GM23338 (cell line): ENCODE measurements at regions not wholly inside any gene's neighbourhood (a gene's known extent, or its start where the extent isn't known, plus 50 kb on each side); places are given as distances from the start of the nearest gene placed in this dataset.

Experiments
- ATAC-seq: fragments of 200-7000 bp; cut with Tn5 transposase; 3 replicates; pipeline ENCODE4 v1.9.1; 2020
- DNase-seq: peaks from one replicate; pipeline ENCODE4 v3.0.0-alpha.2; 2015; ENCODE audit warnings: low spot score
- H2AFZ ChIP-seq: fragments of 200-600 bp; sonication (generic); 2 replicates; pipeline ENCODE4 v1.8.0; 2016; ENCODE audit warnings: antibody characterized with exemption, mild to moderate bottlenecking, moderate library complexity
- H3F3A ChIP-seq: fragments of 200-600 bp; sonication (generic); replicated peaks from 2 replicates; pipeline ENCODE4 v1.8.0; 2017; ENCODE audit warnings: antibody characterized with exemption, mixed run types, low read depth
- H3K27ac ChIP-seq: fragments of 200-600 bp; sonication (generic); 2 replicates; pipeline ENCODE4 v1.6.1; 2016; ENCODE audit warnings: low read depth
- H3K27me3 ChIP-seq: fragments of 200-600 bp; sonication (generic); 2 replicates; pipeline ENCODE4 v1.8.0; 2016; ENCODE audit warnings: mild to moderate bottlenecking, mixed run types, moderate library complexity; ENCODE audit not compliant: insufficient read depth
- H3K36me3 ChIP-seq: fragments of 200-600 bp; sonication (generic); 2 replicates; pipeline ENCODE4 v1.8.0; 2016; ENCODE audit warnings: mild to moderate bottlenecking; ENCODE audit not compliant: insufficient read depth
- H3K4me1 ChIP-seq: fragments of 200-600 bp; sonication (generic); 2 replicates; pipeline ENCODE4 v1.8.0; 2016; ENCODE audit warnings: mild to moderate bottlenecking, moderate library complexity; ENCODE audit not compliant: insufficient read depth
- H3K4me2 ChIP-seq: fragments of 200-600 bp; sonication (generic); 2 replicates; pipeline ENCODE4 v1.7.1; 2017; ENCODE audit warnings: mixed run types
- H3K4me3 ChIP-seq: fragments of 200-600 bp; sonication (generic); 2 replicates; pipeline ENCODE4 v1.6.1; 2016; ENCODE audit warnings: mixed run types
- H3K79me2 ChIP-seq: fragments of 200-600 bp; sonication (generic); replicated peaks from 2 replicates; pipeline ENCODE4 v1.8.0; 2017; ENCODE audit warnings: mild to moderate bottlenecking; ENCODE audit not compliant: insufficient read depth
- H3K9me2 ChIP-seq: fragments of 200-600 bp; sonication (generic); 2 replicates; pipeline ENCODE4 v1.8.0; 2017; ENCODE audit not compliant: insufficient read depth
- H4K20me1 ChIP-seq: fragments of 200-600 bp; sonication (generic); replicated peaks from 2 replicates; pipeline ENCODE4 v1.8.0; 2017; ENCODE audit warnings: mild to moderate bottlenecking; ENCODE audit not compliant: insufficient read depth
- H3K27ac Mint-ChIP-seq: 2 replicates; pipeline ENCODE4 v1.8.0; 2020; ENCODE audit warnings: inconsistent platforms, mild to moderate bottlenecking, moderate library complexity, mixed read lengths
- H3K27me3 Mint-ChIP-seq: 3 replicates; pipeline ENCODE4 v1.8.0; 2022; ENCODE audit warnings: low read depth, mild to moderate bottlenecking, moderate library complexity, mixed read lengths, inconsistent platforms; ENCODE audit not compliant: insufficient read depth, poor library complexity
- H3K36me3 Mint-ChIP-seq: 3 replicates; pipeline ENCODE4 v1.8.0; 2021; ENCODE audit warnings: low read depth, mild to moderate bottlenecking, inconsistent platforms, moderate library complexity, mixed read lengths
- H3K4me1 Mint-ChIP-seq: 3 replicates; pipeline ENCODE4 v1.8.0; 2020; ENCODE audit warnings: mild to moderate bottlenecking, inconsistent platforms, mixed read lengths
- H3K4me3 Mint-ChIP-seq: 3 replicates; pipeline ENCODE4 v1.8.0; 2021; ENCODE audit warnings: moderate library complexity, mild to moderate bottlenecking, inconsistent platforms, mixed read lengths
- H3K9me3 Mint-ChIP-seq: 3 replicates; pipeline ENCODE4 v1.8.0; 2020; ENCODE audit warnings: moderate library complexity, mild to moderate bottlenecking, inconsistent platforms, mixed read lengths
- CREB1 ChIP-seq: fragments of 250-450 bp; sonication (Bioruptor Pico); IDR thresholded peaks from 2 replicates; pipeline ENCODE4 v1.5.0; 2020; ENCODE audit warnings: low read depth, mild to moderate bottlenecking, moderate library complexity
- CTCF ChIP-seq, 2 experiments: fragments of 200-600 bp in 1 of 2; sonication (generic) in 1 of 2; conservative IDR thresholded peaks; 2 replicates each; pipeline versions ENCODE4 v1.5.1 to v1.6.1; 2016 to 2017; ENCODE audit warnings: antibody characterized with exemption in 2 of 2, low read depth in 2 of 2, mild to moderate bottlenecking in 2 of 2, moderate library complexity in 1 of 2
- ETS1 ChIP-seq: IDR thresholded peaks from 2 replicates; pipeline ENCODE4 v1.6.1; 2016; ENCODE audit warnings: antibody characterized with exemption
- EZH2 ChIP-seq: fragments of 200-600 bp; sonication (generic); IDR thresholded peaks from one replicate; pipeline ENCODE4 v1.8.0; 2017; ENCODE audit warnings: antibody characterized with exemption, mild to moderate bottlenecking, low read depth; ENCODE audit not compliant: unreplicated experiment
- EZH2phosphoT487 ChIP-seq: fragments of 200-600 bp; sonication (generic); IDR thresholded peaks from one replicate; pipeline ENCODE4 v1.8.1; 2018; ENCODE audit warnings: antibody characterized with exemption; ENCODE audit not compliant: unreplicated experiment
- JUNB ChIP-seq: IDR thresholded peaks from one replicate; pipeline ENCODE4 v1.6.1; 2016; ENCODE audit warnings: antibody characterized with exemption; ENCODE audit not compliant: unreplicated experiment
- NANOG ChIP-seq: IDR thresholded peaks from 2 replicates; pipeline ENCODE4 v1.6.1; 2016; ENCODE audit warnings: antibody characterized with exemption, borderline replicate concordance
- REST ChIP-seq: IDR thresholded peaks from one replicate; pipeline ENCODE4 v1.6.1; 2018; ENCODE audit warnings: antibody characterized with exemption; ENCODE audit not compliant: unreplicated experiment
- STAT1 ChIP-seq: IDR thresholded peaks from one replicate; pipeline ENCODE4 v1.6.1; 2016; ENCODE audit warnings: antibody characterized with exemption; ENCODE audit not compliant: unreplicated experiment
- ZNF114 ChIP-seq: fragments of 250-450 bp; sonication (Bioruptor Pico); IDR thresholded peaks from 2 replicates; pipeline ENCODE4 v1.5.0; 2020; ENCODE audit warnings: mild to moderate bottlenecking, moderate library complexity
- ZNF331 ChIP-seq: fragments of 250-450 bp; sonication (Bioruptor Pico); IDR thresholded peaks from 2 replicates; pipeline ENCODE4 v1.5.0; 2020; ENCODE audit warnings: low read depth, mild to moderate bottlenecking, moderate library complexity
- TF ChIP-seq, protein P1 (sequence below): fragments of 250-450 bp; sonication (Bioruptor Pico); IDR thresholded peaks from 2 replicates; pipeline ENCODE4 v1.5.0; 2020; ENCODE audit warnings: mild to moderate bottlenecking, moderate library complexity

- TF ChIP-seq ETS1: no peak
Measured at GRCh38 chr13:33911521-33911920, 93.6 kb downstream of the RFC3 start (continued).

GRCh38 chr13:33913829-33914228 lies 95.9 kb downstream of the RFC3 start:
- no peak overlapping the region for H3K4me3 Mint-ChIP-seq
- TF ChIP-seq ZNF331 (CRISPR knock-in tag) (no peak), JUNB (no peak), ZNF114 (CRISPR knock-in tag) (no peak), REST (no peak), EZH2phosphoT487 (no peak), ETS1 (no peak), CREB1 (CRISPR knock-in tag) (no peak), STAT1 (no peak), CTCF (conservative IDR thresholded peaks at IDR 0.05; ENCODE audit: low read depth in 2 of 2) (no peak), EZH2 (no peak), NANOG (no peak)
- TF ChIP-seq, protein P1, sequence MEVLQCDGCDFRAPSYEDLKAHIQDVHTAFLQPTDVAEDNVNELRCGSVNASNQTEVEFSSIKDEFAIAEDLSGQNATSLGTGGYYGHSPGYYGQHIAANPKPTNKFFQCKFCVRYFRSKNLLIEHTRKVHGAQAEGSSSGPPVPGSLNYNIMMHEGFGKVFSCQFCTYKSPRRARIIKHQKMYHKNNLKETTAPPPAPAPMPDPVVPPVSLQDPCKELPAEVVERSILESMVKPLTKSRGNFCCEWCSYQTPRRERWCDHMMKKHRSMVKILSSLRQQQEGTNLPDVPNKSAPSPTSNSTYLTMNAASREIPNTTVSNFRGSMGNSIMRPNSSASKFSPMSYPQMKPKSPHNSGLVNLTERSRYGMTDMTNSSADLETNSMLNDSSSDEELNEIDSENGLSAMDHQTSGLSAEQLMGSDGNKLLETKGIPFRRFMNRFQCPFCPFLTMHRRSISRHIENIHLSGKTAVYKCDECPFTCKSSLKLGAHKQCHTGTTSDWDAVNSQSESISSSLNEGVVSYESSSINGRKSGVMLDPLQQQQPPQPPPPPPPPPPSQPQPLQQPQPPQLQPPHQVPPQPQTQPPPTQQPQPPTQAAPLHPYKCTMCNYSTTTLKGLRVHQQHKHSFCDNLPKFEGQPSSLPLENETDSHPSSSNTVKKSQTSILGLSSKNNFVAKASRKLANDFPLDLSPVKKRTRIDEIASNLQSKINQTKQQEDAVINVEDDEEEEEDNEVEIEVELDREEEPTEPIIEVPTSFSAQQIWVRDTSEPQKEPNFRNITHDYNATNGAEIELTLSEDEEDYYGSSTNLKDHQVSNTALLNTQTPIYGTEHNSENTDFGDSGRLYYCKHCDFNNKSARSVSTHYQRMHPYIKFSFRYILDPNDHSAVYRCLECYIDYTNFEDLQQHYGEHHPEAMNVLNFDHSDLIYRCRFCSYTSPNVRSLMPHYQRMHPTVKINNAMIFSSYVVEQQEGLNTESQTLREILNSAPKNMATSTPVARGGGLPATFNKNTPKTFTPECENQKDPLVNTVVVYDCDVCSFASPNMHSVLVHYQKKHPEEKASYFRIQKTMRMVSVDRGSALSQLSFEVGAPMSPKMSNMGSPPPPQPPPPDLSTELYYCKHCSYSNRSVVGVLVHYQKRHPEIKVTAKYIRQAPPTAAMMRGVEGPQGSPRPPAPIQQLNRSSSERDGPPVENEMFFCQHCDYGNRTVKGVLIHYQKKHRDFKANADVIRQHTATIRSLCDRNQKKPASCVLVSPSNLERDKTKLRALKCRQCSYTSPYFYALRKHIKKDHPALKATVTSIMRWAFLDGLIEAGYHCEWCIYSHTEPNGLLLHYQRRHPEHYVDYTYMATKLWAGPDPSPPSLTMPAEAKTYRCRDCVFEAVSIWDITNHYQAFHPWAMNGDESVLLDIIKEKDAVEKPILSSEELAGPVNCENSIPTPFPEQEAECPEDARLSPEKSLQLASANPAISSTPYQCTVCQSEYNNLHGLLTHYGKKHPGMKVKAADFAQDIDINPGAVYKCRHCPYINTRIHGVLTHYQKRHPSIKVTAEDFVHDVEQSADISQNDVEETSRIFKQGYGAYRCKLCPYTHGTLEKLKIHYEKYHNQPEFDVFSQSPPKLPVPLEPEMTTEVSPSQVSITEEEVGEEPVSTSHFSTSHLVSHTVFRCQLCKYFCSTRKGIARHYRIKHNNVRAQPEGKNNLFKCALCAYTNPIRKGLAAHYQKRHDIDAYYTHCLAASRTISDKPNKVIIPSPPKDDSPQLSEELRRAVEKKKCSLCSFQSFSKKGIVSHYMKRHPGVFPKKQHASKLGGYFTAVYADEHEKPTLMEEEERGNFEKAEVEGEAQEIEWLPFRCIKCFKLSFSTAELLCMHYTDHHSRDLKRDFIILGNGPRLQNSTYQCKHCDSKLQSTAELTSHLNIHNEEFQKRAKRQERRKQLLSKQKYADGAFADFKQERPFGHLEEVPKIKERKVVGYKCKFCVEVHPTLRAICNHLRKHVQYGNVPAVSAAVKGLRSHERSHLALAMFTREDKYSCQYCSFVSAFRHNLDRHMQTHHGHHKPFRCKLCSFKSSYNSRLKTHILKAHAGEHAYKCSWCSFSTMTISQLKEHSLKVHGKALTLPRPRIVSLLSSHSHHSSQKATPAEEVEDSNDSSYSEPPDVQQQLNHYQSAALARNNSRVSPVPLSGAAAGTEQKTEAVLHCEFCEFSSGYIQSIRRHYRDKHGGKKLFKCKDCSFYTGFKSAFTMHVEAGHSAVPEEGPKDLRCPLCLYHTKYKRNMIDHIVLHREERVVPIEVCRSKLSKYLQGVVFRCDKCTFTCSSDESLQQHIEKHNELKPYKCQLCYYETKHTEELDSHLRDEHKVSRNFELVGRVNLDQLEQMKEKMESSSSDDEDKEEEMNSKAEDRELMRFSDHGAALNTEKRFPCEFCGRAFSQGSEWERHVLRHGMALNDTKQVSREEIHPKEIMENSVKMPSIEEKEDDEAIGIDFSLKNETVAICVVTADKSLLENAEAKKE (CRISPR knock-in tag): no peak

More at GRCh38 chr13:33913829-33914228, 95.9 kb downstream of the RFC3 start:
- no peaks in the 10 kb centered on the region; the same call in 2 of the 3 replicates for H3K9me3 Mint-ChIP-seq
- Histone ChIP-seq H3K27me3 (no peaks in the 10 kb centered on the region), H3K36me3 (no peaks in the 10 kb centered on the region), H3K79me2 (no peaks in the 10 kb centered on the region), H3F3A (no peaks in the 10 kb centered on the region), H2AFZ (no peak overlapping the region), H3K4me2 (no peak overlapping the region), H3K4me3 (no peak overlapping the region), H4K20me1 (no peaks in the 10 kb centered on the region), H3K9me2 (peaks cover 3% of the 10 kb centered on the region; the same call in 1 of the 2 replicates), H3K27ac (no peak overlapping the region), H3K4me1 (no peaks in the 10 kb centered on the region)
- no peaks in the 10 kb centered on the region for H3K36me3 Mint-ChIP-seq
- no peaks in the 10 kb centered on the region for H3K27me3 Mint-ChIP-seq
- no peak for ATAC-seq
- peaks cover 12% of the 10 kb centered on the region; the same call in 2 of the 3 replicates for H3K4me1 Mint-ChIP-seq
- no peak for DNase-seq
- H3K27ac Mint-ChIP-seq: no peak overlapping the region
